OCI-LY7 (cell line): ENCODE measurements at regions not wholly inside any gene's neighbourhood (a gene's known extent, or its start where the extent isn't known, plus 50 kb on each side); places are given as distances from the start of the nearest gene placed in this dataset.

Experiments
- EZH2phosphoT487 ChIP-seq: fragments of 200-600 bp; sonication (generic); IDR thresholded peaks from 2 replicates; pipeline ENCODE4 v1.6.1; 2018; ENCODE audit warnings: low read depth, borderline replicate concordance, mild to moderate bottlenecking, mixed run types, antibody characterized with exemption, low read length, moderate library complexity, mixed read lengths
- TF ChIP-seq, protein P1 (sequence below): fragments of 200-600 bp; sonication (generic); conservative IDR thresholded peaks from 2 replicates; pipeline ENCODE4 v1.5.1; 2014; ENCODE audit warnings: mild to moderate bottlenecking, antibody characterized with exemption, low read length, moderate library complexity, mixed read lengths

DNA sequence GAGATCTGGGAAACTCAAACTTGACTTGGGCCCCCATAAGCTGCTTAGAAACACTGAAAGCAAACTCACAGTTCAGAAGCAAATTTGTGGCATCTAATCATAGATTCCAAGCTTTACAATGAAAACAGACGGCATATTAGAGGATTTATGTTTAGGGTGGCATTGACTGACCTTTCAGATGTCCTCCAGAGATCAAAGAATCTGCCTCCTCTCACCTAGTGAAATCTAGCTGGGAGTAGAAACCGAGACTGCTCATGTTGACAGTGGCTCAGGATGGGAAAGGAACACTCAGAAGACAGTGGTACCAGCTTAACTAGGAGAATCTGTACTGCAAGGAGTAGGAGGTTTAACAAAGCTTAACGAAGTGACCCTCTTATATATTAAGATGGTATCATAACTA is 345.0 kb downstream of the GXYLT1 start:
- TF ChIP-seq EZH2phosphoT487, result no peak
- TF ChIP-seq, protein P1, sequence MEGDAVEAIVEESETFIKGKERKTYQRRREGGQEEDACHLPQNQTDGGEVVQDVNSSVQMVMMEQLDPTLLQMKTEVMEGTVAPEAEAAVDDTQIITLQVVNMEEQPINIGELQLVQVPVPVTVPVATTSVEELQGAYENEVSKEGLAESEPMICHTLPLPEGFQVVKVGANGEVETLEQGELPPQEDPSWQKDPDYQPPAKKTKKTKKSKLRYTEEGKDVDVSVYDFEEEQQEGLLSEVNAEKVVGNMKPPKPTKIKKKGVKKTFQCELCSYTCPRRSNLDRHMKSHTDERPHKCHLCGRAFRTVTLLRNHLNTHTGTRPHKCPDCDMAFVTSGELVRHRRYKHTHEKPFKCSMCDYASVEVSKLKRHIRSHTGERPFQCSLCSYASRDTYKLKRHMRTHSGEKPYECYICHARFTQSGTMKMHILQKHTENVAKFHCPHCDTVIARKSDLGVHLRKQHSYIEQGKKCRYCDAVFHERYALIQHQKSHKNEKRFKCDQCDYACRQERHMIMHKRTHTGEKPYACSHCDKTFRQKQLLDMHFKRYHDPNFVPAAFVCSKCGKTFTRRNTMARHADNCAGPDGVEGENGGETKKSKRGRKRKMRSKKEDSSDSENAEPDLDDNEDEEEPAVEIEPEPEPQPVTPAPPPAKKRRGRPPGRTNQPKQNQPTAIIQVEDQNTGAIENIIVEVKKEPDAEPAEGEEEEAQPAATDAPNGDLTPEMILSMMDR, result no peak
